Globus pallidus (tissue), 1 donor: ENCODE measurements at regions not wholly inside any gene's neighbourhood (a gene's known extent, or its start where the extent isn't known, plus 50 kb on each side); places are given as distances from the start of the nearest gene placed in this dataset.
A peak's percentile ranks its signal among the peaks of the same experiment; 100 is the strongest.
"Not testable (repeated sequence)": the region's sequence is repeated elsewhere in the genome, so short reads cannot be mapped to it uniquely, and the experiment has no call there.

Experiments
- DNase-seq: peaks from one replicate; pipeline ENCODE4 v3.0.0-alpha.2; 2015; ENCODE audit warnings: low spot score

DNA sequence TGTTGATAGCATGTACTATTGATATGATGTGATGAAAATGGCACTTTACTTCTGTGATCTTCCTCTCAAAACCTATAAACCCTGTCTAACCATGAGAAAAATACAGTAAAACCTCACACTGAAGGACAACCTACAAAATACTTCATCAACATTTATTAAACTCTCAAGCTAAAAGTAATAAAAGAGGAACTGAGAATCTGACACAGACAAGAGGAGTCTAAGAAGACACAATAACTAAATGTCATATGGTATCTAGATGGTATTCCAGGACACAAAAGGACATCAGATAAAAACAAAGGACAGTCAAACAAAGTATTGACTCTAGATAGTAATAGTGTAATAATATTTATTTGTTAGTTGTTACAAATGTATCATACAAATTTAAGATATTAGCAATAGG lies 655.3 kb downstream of the SH3BGRL start:
- no peak for DNase-seq

DNA sequence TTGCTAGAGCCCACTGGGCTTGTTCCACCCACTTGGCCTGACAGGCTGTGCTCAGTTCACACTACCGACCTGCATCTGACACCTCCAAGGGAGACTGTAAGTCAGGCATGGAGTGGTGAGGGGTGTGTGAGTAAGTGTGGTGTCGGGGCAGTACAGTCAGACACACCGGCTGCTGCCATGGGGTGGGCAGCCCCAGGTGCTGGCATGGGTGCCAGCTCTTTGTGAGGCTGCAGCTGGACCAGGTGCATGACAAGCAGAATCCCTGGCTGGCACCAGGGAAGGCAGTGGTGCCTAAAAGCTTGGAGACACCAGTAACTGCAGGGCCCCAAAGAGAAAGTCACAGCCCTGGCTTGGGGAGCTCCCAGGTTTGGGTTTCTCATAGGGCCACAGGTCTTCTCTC lies 665.0 kb downstream of the SH3BGRL start:
- DNase-seq = no peak

GRCh38 chrX:81868979-81869378 lies 667.1 kb downstream of the SH3BGRL start:
- no peak for DNase-seq

- DNase-seq = no peak
These were observed 672.9 kb downstream of the SH3BGRL start for GRCh38 chrX:81874807-81875206.

DNA sequence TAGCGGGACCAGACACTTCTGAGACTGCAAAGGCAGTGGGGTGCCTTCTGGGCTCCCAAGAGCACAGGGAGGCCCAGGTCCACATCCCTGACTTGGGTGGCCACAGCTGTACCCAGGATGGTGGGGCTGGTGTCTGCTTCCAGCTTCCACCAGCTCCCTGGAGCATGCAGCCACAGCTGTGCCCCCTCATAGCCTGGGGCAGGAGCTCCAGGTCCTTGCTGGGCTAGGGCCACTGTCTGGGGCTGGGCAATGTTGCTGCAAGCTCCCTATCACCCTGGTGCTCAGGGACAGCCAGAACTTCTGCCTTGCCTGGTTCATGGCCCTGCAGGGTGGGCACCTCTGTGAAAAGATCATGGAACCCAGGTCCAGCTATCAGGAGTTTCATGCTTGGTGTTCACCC lies 673.9 kb downstream of the SH3BGRL start:
- no peak for DNase-seq

DNA sequence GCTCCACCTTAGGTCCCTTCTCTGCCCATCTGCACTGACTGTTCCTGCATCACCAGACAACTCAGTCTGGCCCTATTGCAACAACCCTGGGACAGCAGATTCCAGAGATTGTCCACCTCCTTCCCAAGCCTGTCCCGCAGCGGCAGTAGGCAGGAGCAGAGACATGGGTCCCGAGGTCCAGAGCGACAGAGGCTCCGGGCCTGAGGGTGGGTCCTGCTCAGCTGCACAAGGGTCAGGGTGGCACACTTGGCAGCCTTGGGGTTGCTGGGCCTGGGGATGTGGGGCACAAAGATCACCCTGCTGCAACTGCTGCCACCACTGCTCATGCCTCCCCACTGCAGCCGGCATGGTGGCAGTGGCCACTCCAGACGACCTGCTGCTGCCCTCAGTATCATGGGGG lies 674.5 kb downstream of the SH3BGRL start:
- DNase-seq = no peak

- DNase-seq = no peak
These were observed 688.6 kb downstream of the SH3BGRL start for GRCh38 chrX:81890521-81890920.

- DNase-seq = no peak
These were observed 698.6 kb downstream of the SH3BGRL start for GRCh38 chrX:81900522-81900921.

DNA sequence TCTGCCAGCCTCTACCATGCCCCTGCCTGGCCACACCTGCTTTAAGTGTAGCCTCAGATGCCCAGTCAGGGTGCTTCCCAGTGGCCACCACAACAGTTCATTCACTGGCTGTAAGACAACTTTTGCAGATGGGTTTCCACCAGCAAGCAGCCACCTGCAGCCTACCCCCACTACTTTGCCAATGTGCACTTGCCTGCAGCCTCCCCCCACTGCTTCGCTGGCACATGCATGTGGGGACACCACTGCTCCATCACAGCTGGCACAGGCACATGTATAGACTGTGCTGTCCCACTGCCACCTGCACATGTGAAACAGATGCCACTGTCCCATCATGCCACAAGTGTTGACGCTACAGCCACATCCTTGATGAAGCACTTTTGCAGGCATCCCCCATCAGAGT lies 723.9 kb downstream of the SH3BGRL start:
- DNase-seq = no peak

GRCh38 chrX:81945911-81946310 lies 744.0 kb downstream of the SH3BGRL start:
- not testable (repeated sequence) for DNase-seq

GRCh38 chrX:81957318-81957717 lies 755.4 kb downstream of the SH3BGRL start:
- DNase-seq = no peak

DNA sequence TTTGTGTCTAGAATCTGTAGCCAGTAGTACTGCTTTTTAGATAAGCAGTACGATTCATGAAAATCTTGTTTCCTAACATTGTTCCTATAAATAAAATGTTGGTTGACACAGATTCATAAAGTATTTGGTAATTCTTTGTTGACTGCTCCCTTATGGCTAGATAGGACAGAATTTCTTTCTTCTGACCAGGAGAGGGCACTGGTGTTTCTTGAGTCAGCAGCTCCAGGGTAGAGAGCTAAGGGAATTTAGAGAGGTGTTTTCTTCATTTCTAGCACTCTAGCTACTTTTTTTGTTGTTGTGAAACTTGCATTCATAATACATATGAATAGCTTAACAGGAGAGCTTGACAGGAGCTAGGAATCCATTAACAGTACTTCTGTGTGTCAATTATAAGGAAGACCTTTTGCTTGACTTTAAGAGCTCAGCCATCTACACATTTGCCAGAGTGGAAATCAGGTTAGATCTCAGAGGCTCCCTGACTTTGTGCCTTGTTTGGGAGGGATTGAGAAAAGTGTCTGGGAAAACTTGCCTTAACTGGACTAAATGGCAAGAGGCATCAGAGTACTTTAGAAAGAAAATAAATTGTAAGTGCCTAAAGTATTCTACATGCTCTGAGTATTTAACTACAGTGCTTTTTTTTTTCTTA lies 756.1 kb downstream of the SH3BGRL start:
- peak; percentile 17 for DNase-seq

GRCh38 chrX:81959964-81960363 lies 758.1 kb downstream of the SH3BGRL start:
- DNase-seq = no peak

DNA sequence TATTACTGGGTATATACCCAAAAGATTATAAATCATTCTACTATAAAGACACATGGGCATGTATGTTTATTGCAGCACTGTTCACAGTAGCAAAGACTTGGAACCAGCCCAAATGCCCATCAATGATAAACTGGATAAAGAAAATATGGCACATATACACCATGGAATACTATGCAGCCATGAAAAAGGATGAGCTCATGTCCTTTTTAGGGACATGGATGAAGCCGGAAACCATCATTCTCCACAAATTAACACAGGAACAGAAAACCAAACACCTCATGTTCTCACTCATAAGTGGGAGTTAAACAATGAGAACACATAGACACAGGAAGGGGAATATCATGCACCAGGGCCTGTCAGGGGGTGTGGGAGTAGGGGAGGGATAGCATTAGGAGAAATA lies 772.5 kb downstream of the SH3BGRL start:
- not testable (repeated sequence) for DNase-seq

- DNase-seq = no peak
These were observed 778.1 kb downstream of the SH3BGRL start for GRCh38 chrX:81979806-81980515.

- not testable (repeated sequence) for DNase-seq
These were observed 785.3 kb downstream of the SH3BGRL start for GRCh38 chrX:81987217-81987616.

GRCh38 chrX:81996166-81996565 lies 794.3 kb downstream of the SH3BGRL start:
- DNase-seq = no peak

GRCh38 chrX:82029571-82030218 lies 827.8 kb downstream of the SH3BGRL start:
- no peak for DNase-seq

GRCh38 chrX:82031250-82031649 lies 829.3 kb downstream of the SH3BGRL start:
- no peak for DNase-seq

DNA sequence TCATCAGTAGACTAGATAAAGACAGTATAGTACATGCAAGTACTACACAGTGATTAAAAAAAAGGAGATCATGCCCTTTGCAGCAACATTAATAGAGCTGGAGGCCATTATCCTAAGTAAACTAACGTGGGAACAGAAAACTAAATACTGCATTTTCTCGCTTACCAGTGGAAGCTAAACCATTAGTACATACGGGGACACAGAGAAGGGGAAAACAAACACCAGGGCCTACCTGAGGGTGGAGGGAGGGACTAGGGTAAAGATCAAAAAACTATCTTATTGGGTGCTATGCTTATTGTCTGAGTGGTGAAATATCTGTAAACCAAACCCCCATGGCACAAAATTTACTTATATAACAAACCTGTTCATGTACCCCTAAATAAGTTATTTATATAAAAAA lies 836.9 kb downstream of the SH3BGRL start:
- DNase-seq = no peak

DNA sequence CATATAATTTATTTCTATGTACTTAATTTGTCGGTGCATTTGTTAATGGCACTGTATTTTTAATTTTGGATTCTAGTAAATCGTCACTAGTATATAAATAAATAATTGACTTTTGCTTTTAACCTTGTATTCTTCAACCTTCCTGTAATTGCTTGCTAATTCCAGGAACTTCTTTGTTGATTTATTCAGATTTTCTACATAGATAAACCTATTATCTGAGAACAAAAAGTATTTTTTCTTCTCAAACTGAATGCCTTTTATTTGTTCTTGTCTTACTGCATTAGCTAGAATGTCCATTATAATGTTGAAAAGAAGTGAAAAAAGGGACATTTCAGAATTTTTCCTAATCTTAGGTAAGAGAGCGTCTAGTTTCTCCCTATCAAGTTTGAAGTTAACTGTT lies 839.1 kb downstream of the SH3BGRL start:
- no peak for DNase-seq

DNA sequence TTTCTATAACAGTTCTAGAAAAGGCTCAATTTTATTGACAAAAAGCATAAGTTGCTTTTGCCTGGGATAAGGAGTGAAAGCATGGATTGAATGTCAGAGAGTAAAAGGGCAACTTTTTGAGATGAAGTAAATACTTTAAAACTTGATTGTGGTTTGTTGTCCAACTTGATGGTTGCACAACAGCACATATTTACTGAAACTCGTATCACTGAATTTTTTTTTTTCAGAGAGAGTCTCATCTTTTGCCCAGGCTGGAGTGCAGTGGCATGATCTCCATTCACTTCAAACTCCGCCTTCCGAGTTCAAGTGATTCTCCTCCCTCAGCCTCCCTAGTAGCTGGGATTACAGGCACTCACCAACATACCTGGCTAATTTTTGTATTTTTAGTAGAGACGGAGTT lies 856.8 kb downstream of the SH3BGRL start:
- no peak for DNase-seq

- no peak for DNase-seq
These were observed 869.0 kb downstream of the SH3BGRL start for GRCh38 chrX:82070948-82071347.
